H9 (cell line): ENCODE measurements at regions not wholly inside any gene's neighbourhood (a gene's known extent, or its start where the extent isn't known, plus 50 kb on each side); places are given as distances from the start of the nearest gene placed in this dataset.

ENCODE experiments used
- DNase-seq: peaks from one replicate; pipeline ENCODE4 v3.0.0-alpha.2; 2017
- H2AFZ ChIP-seq: one replicate; pipeline ENCODE4 v1.6.1; 2013; ENCODE audit warnings: mild to moderate bottlenecking, low read length, control low read depth, moderate library complexity
- H2AK5ac ChIP-seq: 2 replicates; pipeline ENCODE4 v1.6.1; 2013; ENCODE audit warnings: low read length, control low read depth, mixed read lengths; ENCODE audit not compliant: insufficient read length
- H2BK120ac ChIP-seq: one replicate; pipeline ENCODE4 v1.6.1; 2013; ENCODE audit warnings: low read depth, mild to moderate bottlenecking, low read length, control low read depth, inconsistent platforms; ENCODE audit not compliant: poor library complexity, severe bottlenecking
- H2BK12ac ChIP-seq: 2 replicates; pipeline ENCODE4 v1.6.1; 2013; ENCODE audit warnings: low read length, control low read depth, mixed read lengths, low read depth; ENCODE audit not compliant: insufficient read length
- H2BK15ac ChIP-seq: 2 replicates; pipeline ENCODE4 v1.6.1; 2013; ENCODE audit warnings: low read depth, low read length, control low read depth
- H2BK20ac ChIP-seq: one replicate; pipeline ENCODE4 v1.6.1; 2013; ENCODE audit warnings: low read depth, mild to moderate bottlenecking, low read length, control low read depth, inconsistent platforms; ENCODE audit not compliant: poor library complexity, severe bottlenecking
- H2BK5ac ChIP-seq: 2 replicates; pipeline ENCODE4 v1.6.1; 2013; ENCODE audit warnings: low read length, control low read depth, mixed read lengths; ENCODE audit not compliant: insufficient read length
- H3K14ac ChIP-seq: 2 replicates; pipeline ENCODE4 v1.6.1; 2013; ENCODE audit warnings: low read length, control low read depth; ENCODE audit not compliant: insufficient read depth
- H3K18ac ChIP-seq: 2 replicates; pipeline ENCODE4 v1.6.1; 2013; ENCODE audit warnings: low read depth, mild to moderate bottlenecking, mixed read lengths, low read length, control low read depth; ENCODE audit not compliant: insufficient read length
- H3K23ac ChIP-seq: 2 replicates; pipeline ENCODE4 v1.6.1; 2013; ENCODE audit warnings: low read length, control low read depth, mixed read lengths, low read depth; ENCODE audit not compliant: insufficient read length
- H3K23me2 ChIP-seq: 2 replicates; pipeline ENCODE4 v1.6.1; 2013; ENCODE audit warnings: low read depth, mild to moderate bottlenecking, mixed read lengths, low read length, control low read depth; ENCODE audit not compliant: insufficient read length, poor library complexity, severe bottlenecking
- H3K27ac ChIP-seq: 2 replicates; pipeline ENCODE4 v1.5.1; 2013; ENCODE audit warnings: low read length, control low read depth, mixed read lengths, low read depth; ENCODE audit not compliant: insufficient read length
- H3K27me3 ChIP-seq: 2 replicates; pipeline ENCODE4 v1.6.1; 2013; ENCODE audit warnings: low read length, control low read depth, inconsistent platforms; ENCODE audit not compliant: insufficient read depth
- H3K4ac ChIP-seq: 2 replicates; pipeline ENCODE4 v1.6.1; 2013; ENCODE audit warnings: low read depth, mild to moderate bottlenecking, control low read depth, inconsistent platforms, low read length, moderate library complexity
- H3K4me1 ChIP-seq: 2 replicates; pipeline ENCODE4 v1.6.1; 2013; ENCODE audit warnings: low read length, control low read depth, inconsistent platforms; ENCODE audit not compliant: insufficient read depth
- H3K4me2 ChIP-seq: 2 replicates; pipeline ENCODE4 v1.6.1; 2013; ENCODE audit warnings: low read length, control low read depth, mixed read lengths; ENCODE audit not compliant: insufficient read length, insufficient read depth
- H3K56ac ChIP-seq: 2 replicates; pipeline ENCODE4 v1.6.1; 2013; ENCODE audit warnings: low read depth, mild to moderate bottlenecking, mixed read lengths, low read length, control low read depth; ENCODE audit not compliant: insufficient read length
- H3K79me1 ChIP-seq: 2 replicates; pipeline ENCODE4 v1.6.1; 2013; ENCODE audit warnings: low read depth, mild to moderate bottlenecking, moderate library complexity, low read length, control low read depth, inconsistent platforms; ENCODE audit not compliant: insufficient read depth, poor library complexity, severe bottlenecking
- H3K79me2 ChIP-seq: 2 replicates; pipeline ENCODE4 v1.6.1; 2013; ENCODE audit warnings: low read length, control low read depth, inconsistent platforms; ENCODE audit not compliant: insufficient read depth
- H3K9ac ChIP-seq: 2 replicates; pipeline ENCODE4 v1.6.1; 2013; ENCODE audit warnings: low read length, control low read depth, mixed read lengths; ENCODE audit not compliant: insufficient read length; ENCODE audit errors: extremely low read depth
- H3K9me3 ChIP-seq: one replicate; pipeline ENCODE4 v1.6.1; 2013; ENCODE audit warnings: low read depth, low read length, inconsistent platforms; ENCODE audit not compliant: control insufficient read depth
- H3T11ph ChIP-seq: one replicate; pipeline ENCODE4 v1.6.1; 2013; ENCODE audit warnings: mild to moderate bottlenecking, low read length, control low read depth, inconsistent platforms
- H4K20me1 ChIP-seq: one replicate; pipeline ENCODE4 v1.6.1; 2013; ENCODE audit not compliant: control insufficient read depth, insufficient read length, insufficient read depth
- H4K5ac ChIP-seq: 2 replicates; pipeline ENCODE4 v1.6.1; 2013; ENCODE audit warnings: low read depth, mild to moderate bottlenecking, mixed read lengths, low read length, control low read depth; ENCODE audit not compliant: insufficient read length
- H4K8ac ChIP-seq: replicated peaks from 2 replicates; pipeline ENCODE4 v1.6.1; 2013; ENCODE audit warnings: low read length, control low read depth, mixed read lengths, low read depth; ENCODE audit not compliant: insufficient read length
- H4K91ac ChIP-seq: 2 replicates; pipeline ENCODE4 v1.6.1; 2013; ENCODE audit warnings: low read depth, mild to moderate bottlenecking, moderate library complexity, mixed read lengths, low read length, control low read depth; ENCODE audit not compliant: insufficient read length
- H3K27ac Mint-ChIP-seq, 3 experiments: 2 replicates in 2 of 3; 3 replicates in 1 of 3; pipeline ENCODE4 v1.8.0; 2020 to 2021; ENCODE audit warnings: mixed read lengths in 3 of 3, mild to moderate bottlenecking in 1 of 3, moderate library complexity in 1 of 3
- H3K27me3 Mint-ChIP-seq: 2 replicates; pipeline ENCODE4 v1.8.0; 2021; ENCODE audit warnings: low read depth, mild to moderate bottlenecking, moderate library complexity, mixed read lengths
- H3K36me3 Mint-ChIP-seq, 3 experiments: 2 replicates in 2 of 3; 3 replicates in 1 of 3; pipeline ENCODE4 v1.8.0; 2020 to 2021; ENCODE audit warnings: low read depth in 3 of 3, mixed read lengths in 3 of 3; ENCODE audit not compliant: insufficient read depth in 1 of 3
- H3K4me1 Mint-ChIP-seq, 2 experiments: 2 replicates each; pipeline ENCODE4 v1.8.0; 2020; ENCODE audit warnings: mixed read lengths in 2 of 2
- H3K4me3 Mint-ChIP-seq, 2 experiments: 2 replicates in 1 of 2; 3 replicates in 1 of 2; pipeline ENCODE4 v1.8.0; 2020 to 2021; ENCODE audit warnings: mild to moderate bottlenecking in 2 of 2, mixed read lengths in 2 of 2, moderate library complexity in 1 of 2
- H3K9me3 Mint-ChIP-seq, 2 experiments: 2 replicates in 1 of 2; 3 replicates in 1 of 2; pipeline ENCODE4 v1.8.0; 2020; ENCODE audit warnings: mild to moderate bottlenecking in 2 of 2, mixed read lengths in 2 of 2, moderate library complexity in 1 of 2
- WGBS: extraction: QIAGEN DNeasy Blood & Tissue Kit; methylation state at CpG from one replicate; pipeline ENCODE4 v1.1.7; 2013; ENCODE audit warnings: missing lambda C conversion rate, low lambda C conversion rate, mixed read lengths; ENCODE audit not compliant: insufficient read length; ENCODE audit errors: extremely low coverage; 5-methylcytosine and 5-hydroxymethylcytosine counted together
- TF ChIP-seq, protein P1 (sequence below): fragments of 200-600 bp; sonication (generic); conservative IDR thresholded peaks from 3 replicates; pipeline ENCODE4 v1.8.0; 2021; ENCODE audit warnings: antibody characterized with exemption, mild to moderate bottlenecking

DNA sequence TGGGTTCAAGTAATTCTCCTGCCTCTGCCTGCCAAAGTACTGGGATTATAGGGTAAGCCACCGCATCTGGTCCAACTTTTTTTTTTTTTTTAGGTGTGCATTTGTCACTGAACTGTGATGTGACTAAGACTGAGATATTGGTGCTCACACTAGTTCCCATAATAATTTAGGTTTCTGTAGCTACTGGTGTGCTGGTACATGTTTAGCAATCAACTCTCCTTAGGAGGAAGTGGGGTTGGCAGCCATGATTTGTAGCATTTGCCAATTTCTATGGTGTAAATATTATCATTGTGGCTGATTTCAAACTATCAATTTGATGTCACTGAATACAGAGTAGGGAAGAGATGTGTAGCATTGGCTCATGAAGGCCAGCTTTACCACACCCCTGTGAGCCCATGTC lies 372.7 kb downstream of the EDEM1 start:
- H3K9me3 Mint-ChIP-seq: no peaks in the 10 kb centered on the region
- TF ChIP-seq, protein P1, sequence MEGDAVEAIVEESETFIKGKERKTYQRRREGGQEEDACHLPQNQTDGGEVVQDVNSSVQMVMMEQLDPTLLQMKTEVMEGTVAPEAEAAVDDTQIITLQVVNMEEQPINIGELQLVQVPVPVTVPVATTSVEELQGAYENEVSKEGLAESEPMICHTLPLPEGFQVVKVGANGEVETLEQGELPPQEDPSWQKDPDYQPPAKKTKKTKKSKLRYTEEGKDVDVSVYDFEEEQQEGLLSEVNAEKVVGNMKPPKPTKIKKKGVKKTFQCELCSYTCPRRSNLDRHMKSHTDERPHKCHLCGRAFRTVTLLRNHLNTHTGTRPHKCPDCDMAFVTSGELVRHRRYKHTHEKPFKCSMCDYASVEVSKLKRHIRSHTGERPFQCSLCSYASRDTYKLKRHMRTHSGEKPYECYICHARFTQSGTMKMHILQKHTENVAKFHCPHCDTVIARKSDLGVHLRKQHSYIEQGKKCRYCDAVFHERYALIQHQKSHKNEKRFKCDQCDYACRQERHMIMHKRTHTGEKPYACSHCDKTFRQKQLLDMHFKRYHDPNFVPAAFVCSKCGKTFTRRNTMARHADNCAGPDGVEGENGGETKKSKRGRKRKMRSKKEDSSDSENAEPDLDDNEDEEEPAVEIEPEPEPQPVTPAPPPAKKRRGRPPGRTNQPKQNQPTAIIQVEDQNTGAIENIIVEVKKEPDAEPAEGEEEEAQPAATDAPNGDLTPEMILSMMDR: no peak
- H3K27ac ChIP-seq: no peak overlapping the region

More for the DNA sequence above, 372.7 kb downstream of the EDEM1 start:
- Mint-ChIP-seq H3K4me1 (no peaks in the 10 kb centered on the region), H3K27me3 (no peaks in the 10 kb centered on the region), H3K4me3 (no peak overlapping the region), H3K27ac (no peak overlapping the region), H3K36me3 (no peaks in the 10 kb centered on the region)
- no peaks in the 10 kb centered on the region for H3K23me2 ChIP-seq
- no peak overlapping the region for H2BK120ac ChIP-seq
- no peaks in the 10 kb centered on the region for H3K4me1 ChIP-seq
- H3K9ac ChIP-seq: no peak overlapping the region
- H2BK12ac ChIP-seq: no peak overlapping the region
- H3K4ac ChIP-seq: no peak overlapping the region
- H3K14ac ChIP-seq: no peak overlapping the region
- H2AFZ ChIP-seq: no peak overlapping the region
- no peak overlapping the region for H4K8ac ChIP-seq
- H3K56ac ChIP-seq: no peak overlapping the region
- H3K18ac ChIP-seq: no peak overlapping the region
- H3K4me2 ChIP-seq: no peak overlapping the region
- no peaks in the 10 kb centered on the region for H3K79me1 ChIP-seq
- no peak overlapping the region for H2BK5ac ChIP-seq
- no peak overlapping the region for H3K23ac ChIP-seq
- no peaks in the 10 kb centered on the region for H3K9me3 ChIP-seq
- H2AK5ac ChIP-seq: no peak overlapping the region
- no CpG with 5 or more reads among the region's 1 CpG for WGBS
- H4K20me1 ChIP-seq: no peaks in the 10 kb centered on the region
- no peaks in the 10 kb centered on the region for H3K27me3 ChIP-seq
- H3K79me2 ChIP-seq: no peaks in the 10 kb centered on the region
- DNase-seq: no peak
- no peak overlapping the region for H4K91ac ChIP-seq
- no peak overlapping the region for H3T11ph ChIP-seq
- H2BK20ac ChIP-seq: no peak overlapping the region
- H2BK15ac ChIP-seq: no peak overlapping the region
- H4K5ac ChIP-seq: no peak overlapping the region
